ENCODE measurements at regions not wholly inside any gene's neighbourhood (a gene's known extent, or its start where the extent isn't known, plus 50 kb on each side); places are given as distances from the start of the nearest gene placed in this dataset.

GRCh38 chr7:51367614-51367968 lies 51.0 kb upstream of the COBL start:
- in situ Hi-C loops (cut with MboI; ENCODE audit: low sequenced_read_pairs): no loop called here
- POLR2A ChIA-PET (ENCODE audit: unreplicated experiment): no interaction called here

More at GRCh38 chr7:51367614-51367968, 51.0 kb upstream of the COBL start:
- ATAC-seq (ENCODE audit: low read depth) (no peak), DNase-seq (no peak)
- Histone ChIP-seq H3K9me1 (ENCODE audit: insufficient read depth, low read length) (no peaks in the 10 kb centered on the region), H2BK15ac (ENCODE audit: low read depth, low read length) (no peak overlapping the region), H3K9me3 (ENCODE audit: control insufficient read depth, insufficient read depth, low read length) (no peaks in the 10 kb centered on the region; the same call in 1 of the 2 replicates), H3K18ac (ENCODE audit: low read depth, low read length) (no peak overlapping the region), H3K36me3 (ENCODE audit: control insufficient read depth, insufficient read depth, low read length) (no peaks in the 10 kb centered on the region), H3K56ac (ENCODE audit: extremely low read depth, insufficient read depth, low read length) (no peak overlapping the region), H3K79me1 (ENCODE audit: low read depth in 1 of 2, low read length in 2 of 2) (no peaks in the 10 kb centered on the region), H3K9ac (ENCODE audit: low read depth, low read length) (no peak overlapping the region), H3K14ac (replicated peaks; ENCODE audit: low read depth, low read length) (no peak overlapping the region), H3K4me1 (ENCODE audit: control insufficient read depth, insufficient read depth, low read length) (no peaks in the 10 kb centered on the region), H4K20me1 (ENCODE audit: insufficient read depth, low read length) (no peaks in the 10 kb centered on the region), H3K27ac (ENCODE audit: insufficient read depth, low read length) (no peak overlapping the region), H3K4ac (ENCODE audit: low read depth, low read length) (no peak overlapping the region), H2AK9ac (replicated peaks; ENCODE audit: low read depth, low read length, poor library complexity) (no peak overlapping the region), H2BK120ac (ENCODE audit: low read depth, low read length) (no peak overlapping the region), H2AK5ac (ENCODE audit: low read depth, low read length) (no peak overlapping the region), H2AFZ (replicated peaks; ENCODE audit: low read length, poor library complexity) (no peak overlapping the region), H3K23ac (ENCODE audit: low read depth, low read length) (no peak overlapping the region), H3K27me3 (ENCODE audit: control insufficient read depth, insufficient read depth, low read length) (no peaks in the 10 kb centered on the region), H3K4me2 (ENCODE audit: low read depth, low read length) (no peak overlapping the region), H4K8ac (ENCODE audit: low read depth in 2 of 2, low read length in 2 of 2) (no peak overlapping the region), H3K4me3 (ENCODE audit: insufficient read depth, low read depth, low read length) (no peak overlapping the region), H2BK20ac (ENCODE audit: low read depth, low read length) (no peak overlapping the region), H4K5ac (ENCODE audit: low read depth, low read length) (no peak overlapping the region), H4K91ac (ENCODE audit: insufficient read depth, low read depth, low read length) (no peak overlapping the region), H2BK5ac (ENCODE audit: low read depth, low read length, poor library complexity, severe bottlenecking) (no peak overlapping the region)
- intact Hi-C loops (cut with micrococcal nuclease) (loop anchor here (5.0 kb wide), 1 partner anchor 1225 kb away; no protein-coding TSS in a partner anchor), dilution Hi-C loops (cut with HindIII; ENCODE audit: low sequenced_read_pairs, unreplicated experiment) (no loop called here)
- CTCF ChIA-PET: no interaction called here
- BruUV-seq (replicated peaks): no TSS peak
- TF ChIP-seq BHLHE40 (IDR thresholded peaks at IDR 0.05; ENCODE audit: low read depth, low read length) (no peak), MXI1 (IDR thresholded peaks at IDR 0.05; ENCODE audit: borderline replicate concordance, low read depth, low read length) (no peak), USF2 (IDR thresholded peaks at IDR 0.05; ENCODE audit: low read depth, low read length) (no peak)
- 40% methylated on average over 1 of the region's 3 CpGs; no CpG with 5 or more reads in 1 of the 2 experiments for WGBS, 2 experiments (ENCODE audit: extremely low coverage in 2 of 2, insufficient read length in 1 of 2)
